NCI-H82 treated with DMSO at 0.1 percent for 48 hours (cell line): ENCODE measurements at regions not wholly inside any gene's neighbourhood (a gene's known extent, or its start where the extent isn't known, plus 50 kb on each side); places are given as distances from the start of the nearest gene placed in this dataset.
A peak's percentile ranks its signal among the peaks of the same experiment; 100 is the strongest.

Experiments
- DNase-seq: peaks from one replicate; lab custom pipeline; 2025; ENCODE audit not compliant: unreplicated experiment; lab: John Stamatoyannopoulos, UW

- DNase-seq = peak; percentile 45
These were observed 312.7 kb downstream of the TLE3 start for GRCh38 chr15:69784798-69785566.

GRCh38 chr15:69786136-69786701 lies 311.5 kb downstream of the TLE3 start:
- DNase-seq = no peak

DNA sequence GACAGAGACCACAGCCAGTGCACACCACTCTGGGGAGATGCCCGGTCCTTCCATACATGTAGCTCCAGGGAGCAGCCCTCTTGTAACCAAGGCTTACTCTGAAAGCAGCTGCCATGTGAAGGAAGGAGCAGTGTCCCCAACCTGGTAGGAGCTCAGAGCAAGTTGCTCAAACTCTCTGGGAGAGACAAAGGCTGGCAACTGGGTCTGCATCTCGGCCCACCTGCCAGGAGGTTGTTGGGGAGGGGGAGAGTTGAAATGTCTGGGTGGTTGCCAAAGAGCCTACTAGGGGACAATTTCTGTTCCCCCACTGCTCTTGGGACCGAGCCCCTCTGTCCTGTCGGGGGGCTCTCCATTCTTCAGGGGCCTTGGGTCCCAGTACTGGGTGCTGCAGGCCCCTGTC lies 309.9 kb downstream of the TLE3 start:
- DNase-seq = no peak

GRCh38 chr15:69789648-69790393 lies 307.9 kb downstream of the TLE3 start:
- DNase-seq = no peak

- DNase-seq = no peak
These were observed 307.1 kb downstream of the TLE3 start for GRCh38 chr15:69790632-69791031.

DNA sequence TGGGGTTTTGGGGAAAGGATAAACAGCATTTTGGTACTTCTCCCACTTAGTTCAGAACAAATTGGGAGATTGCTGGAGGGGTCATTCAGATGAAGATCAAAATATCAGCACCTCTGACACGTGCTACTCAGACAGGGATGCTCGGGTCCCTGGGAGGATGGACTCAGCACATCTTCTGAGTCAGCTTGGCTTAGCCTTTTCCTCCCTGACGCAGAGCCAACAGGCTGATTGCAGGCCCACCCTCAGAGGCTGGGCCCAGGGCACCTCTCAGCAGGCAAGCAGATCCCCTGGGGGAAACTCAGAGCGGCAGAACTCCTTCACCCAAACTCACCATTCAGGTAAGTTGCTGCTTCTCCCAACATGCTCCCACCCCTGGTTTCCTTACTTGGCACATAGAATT lies 304.9 kb downstream of the TLE3 start:
- no peak for DNase-seq

DNA sequence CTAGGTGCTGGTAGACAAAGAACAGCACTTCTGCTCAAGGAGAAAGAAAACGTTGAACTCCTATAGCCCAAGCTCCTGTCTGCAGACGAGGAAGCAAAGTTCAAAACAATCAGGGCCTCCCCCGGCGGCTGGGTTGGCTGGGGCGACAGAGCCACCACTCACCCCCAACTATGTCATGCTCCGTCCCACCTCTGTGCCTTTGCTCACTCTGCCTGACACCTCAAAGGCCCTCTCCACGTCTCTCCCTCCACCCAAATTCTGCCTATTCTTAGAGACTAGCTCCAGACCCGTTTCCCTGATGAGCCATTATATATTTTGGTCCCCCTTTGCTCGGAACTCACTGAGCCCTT lies 304.3 kb downstream of the TLE3 start:
- no peak for DNase-seq

GRCh38 chr15:69793781-69794451 lies 303.8 kb downstream of the TLE3 start:
- no peak for DNase-seq

DNA sequence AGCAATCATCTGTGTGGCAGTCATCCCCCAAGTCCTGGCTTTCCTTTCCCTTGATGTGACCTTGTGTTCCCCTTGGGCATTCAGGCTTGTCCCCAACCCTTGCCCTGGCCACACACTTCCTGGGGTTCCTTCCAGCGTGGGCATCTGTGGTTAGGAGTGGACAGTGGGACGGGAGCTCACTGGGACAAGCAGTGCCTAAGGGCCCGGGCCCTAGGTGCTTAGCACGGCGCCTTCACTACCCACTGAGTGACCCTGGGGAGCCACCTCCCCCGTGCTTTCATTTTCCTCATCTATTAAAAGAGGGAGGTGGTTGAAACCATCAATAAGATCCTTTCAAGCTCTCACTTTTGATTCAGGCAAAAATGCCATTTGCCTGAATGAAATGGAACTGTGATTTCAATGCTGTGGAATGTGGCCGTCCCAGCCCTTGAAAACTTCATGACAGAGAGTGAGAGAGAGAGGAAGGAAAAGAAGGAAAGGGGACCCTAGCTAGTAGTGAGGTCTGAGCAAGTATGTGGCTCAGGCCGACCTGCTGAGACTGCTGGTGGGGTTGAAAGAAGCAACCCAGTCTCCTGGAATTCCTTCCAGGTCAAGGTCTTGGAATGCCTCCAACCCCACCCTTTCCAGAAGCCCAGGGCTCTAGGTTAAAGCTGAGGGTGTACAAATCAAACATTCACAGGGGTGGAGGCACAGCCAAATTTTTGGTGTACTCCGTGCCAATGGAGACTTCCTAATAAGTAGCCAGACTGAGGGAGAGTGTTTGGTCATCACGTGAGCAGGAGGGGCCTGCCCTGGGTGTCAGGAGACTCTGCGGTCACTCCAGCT lies 302.9 kb downstream of the TLE3 start:
- DNase-seq = no peak

- DNase-seq = no peak
These were observed 302.1 kb downstream of the TLE3 start for GRCh38 chr15:69795601-69796000.

DNA sequence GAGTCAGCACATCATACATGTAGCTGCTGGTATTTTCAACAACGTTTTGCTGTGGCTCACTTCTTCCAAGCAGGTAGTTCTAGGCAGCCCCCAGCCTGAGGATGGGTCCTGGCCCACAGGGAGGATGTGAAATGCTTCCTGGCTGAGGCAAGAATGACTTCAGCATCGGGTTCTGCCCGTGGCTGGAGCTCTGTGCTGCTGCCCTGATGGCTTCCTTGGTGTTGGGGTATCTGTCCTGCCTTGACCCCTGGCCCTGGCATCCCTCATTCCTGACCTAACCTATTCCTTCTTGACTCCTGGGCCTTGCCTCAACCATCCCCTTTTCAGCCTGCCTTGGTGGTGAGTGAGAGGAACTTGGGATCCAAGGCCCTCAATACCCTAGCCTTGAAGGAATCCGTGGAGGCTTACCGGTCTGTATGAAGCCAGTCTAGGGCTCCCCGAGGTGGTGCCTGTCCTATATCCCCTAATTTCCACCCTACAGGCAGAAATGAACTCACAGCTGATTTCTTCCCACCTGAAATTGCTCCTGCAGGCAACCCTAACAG lies 300.6 kb downstream of the TLE3 start:
- no peak for DNase-seq

DNA sequence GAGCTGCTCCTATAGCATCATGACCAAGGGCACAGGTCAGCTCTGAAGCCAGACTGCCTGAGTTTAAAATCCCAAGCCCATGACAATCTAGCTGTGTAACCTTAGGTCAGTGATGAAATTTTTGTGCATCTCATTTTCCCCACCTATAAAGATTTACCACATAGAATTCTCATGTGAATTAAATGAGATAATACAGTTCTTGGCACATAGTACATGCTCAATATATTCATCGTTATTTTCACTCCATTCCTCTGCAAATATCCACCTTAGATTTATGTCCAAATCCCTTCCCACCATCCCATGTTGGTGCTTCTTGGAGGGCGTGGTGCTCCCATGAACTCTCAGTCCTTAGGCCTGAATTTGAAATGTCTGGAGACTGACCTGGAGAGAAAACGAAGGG lies 300.1 kb downstream of the TLE3 start:
- no peak for DNase-seq

- no peak for DNase-seq
These were observed 299.1 kb downstream of the TLE3 start for GRCh38 chr15:69798481-69799250.

DNA sequence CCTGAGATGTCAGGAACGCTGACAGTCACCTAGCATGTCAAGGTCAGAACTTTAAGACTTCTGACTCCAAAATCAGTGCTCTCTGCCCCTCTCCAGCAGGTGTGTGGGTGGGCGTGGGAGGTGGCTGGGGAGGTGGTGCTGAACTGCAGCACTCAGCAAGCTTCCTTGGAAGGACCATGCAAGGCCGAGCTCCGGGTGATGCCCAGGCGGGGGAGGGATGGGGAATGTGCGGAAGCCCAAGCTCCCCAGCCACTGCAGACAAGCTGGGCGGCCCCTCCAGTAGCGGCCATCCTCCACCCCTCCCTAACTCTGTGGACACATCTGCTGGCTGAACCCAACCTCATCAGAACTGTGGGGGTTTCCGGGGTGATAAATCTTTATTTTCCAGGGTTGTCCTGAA lies 296.6 kb downstream of the TLE3 start:
- DNase-seq = no peak

GRCh38 chr15:69802432-69802831 lies 295.3 kb downstream of the TLE3 start:
- DNase-seq = peak; percentile 95

GRCh38 chr15:69804786-69805185 lies 292.9 kb downstream of the TLE3 start:
- DNase-seq = no peak

DNA sequence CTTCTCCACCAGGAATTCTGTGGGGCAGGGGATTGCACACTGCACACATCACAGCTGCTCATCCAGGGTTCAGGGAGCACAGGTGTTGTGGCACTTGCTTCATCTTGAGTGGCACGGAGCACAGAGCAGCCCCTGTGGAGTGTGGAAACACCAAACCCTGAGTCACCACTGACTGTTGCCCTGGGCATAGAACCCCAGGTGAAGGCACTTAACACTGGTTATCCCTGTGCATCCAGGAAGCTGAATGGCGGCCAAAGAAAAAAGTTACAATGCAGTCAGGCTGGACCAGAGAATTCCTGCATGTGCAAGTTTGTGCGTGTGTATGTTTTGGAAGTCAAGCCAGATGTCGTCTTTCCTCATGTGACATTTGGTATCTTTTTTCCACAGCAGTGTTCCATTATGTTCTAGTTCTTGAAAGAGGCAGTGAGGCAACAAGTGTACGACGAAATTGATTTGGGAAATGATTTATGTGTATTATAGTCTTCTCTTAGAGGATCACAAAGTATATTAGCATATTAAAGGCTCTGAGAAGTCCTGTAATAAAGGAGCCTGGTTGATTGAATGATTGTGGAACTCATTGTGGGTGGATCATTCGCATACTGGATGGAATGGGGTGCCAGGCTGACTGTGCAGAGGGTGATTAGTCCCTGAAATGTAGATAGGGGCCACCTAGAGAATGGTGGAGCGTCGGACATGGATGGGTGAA lies 292.3 kb downstream of the TLE3 start:
- DNase-seq = no peak

DNA sequence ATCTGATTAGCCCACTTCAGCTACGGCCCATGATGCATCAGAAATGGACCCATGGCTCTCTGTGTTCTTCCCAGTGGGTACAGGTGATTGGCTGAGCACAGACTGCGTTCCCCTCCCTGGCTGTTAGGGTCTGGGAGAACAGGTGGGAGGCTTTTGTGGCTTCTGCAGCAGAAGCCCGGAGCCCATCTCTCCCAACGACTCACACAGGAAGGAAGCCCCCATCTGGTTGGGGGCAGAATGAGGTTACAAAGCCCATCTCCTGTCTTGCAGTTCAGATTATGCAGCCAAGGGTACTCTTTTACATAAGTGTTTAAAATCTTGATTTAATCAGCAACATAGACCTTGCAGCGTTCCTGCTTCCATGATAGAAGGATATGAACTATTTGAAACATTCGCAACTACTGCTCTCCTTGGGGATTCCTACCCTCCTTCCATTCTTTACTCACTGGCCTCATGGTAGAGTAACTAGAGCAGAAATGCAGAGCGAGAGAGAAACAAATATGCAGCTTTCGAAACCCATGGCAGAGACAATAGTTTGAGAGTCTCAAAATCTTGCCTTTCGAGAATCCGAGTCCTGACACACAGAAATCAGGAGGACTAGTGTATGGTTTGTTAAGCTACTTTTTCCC lies 291.3 kb downstream of the TLE3 start:
- no peak for DNase-seq

DNA sequence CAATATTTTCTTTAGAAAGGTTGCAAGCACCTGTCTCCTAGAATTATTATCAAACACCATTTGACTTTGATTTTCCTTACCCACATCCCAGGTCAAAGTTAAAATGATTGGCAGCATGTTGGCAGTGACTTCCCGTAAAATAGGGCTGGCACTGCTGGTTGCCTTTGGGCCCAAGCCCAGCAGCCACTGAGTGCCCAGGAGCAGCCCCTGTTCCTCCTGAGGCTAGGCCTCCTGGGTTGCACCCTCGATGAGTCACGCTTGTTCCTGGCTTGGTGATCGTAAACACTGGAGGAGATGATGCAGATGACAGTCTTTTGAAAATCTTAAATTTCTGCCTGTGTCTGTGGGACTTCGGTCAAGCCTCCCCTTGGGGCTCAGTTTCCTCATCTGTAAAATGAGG lies 290.0 kb downstream of the TLE3 start:
- DNase-seq = no peak
